Coronary artery (tissue), 2 donors: ENCODE measurements at regions not wholly inside any gene's neighbourhood (a gene's known extent, or its start where the extent isn't known, plus 50 kb on each side); places are given as distances from the start of the nearest gene placed in this dataset.

Experiments used
- DNase-seq: peaks from one replicate; pipeline ENCODE4 v3.0.0-alpha.2; 2017; ENCODE audit warnings: low spot score
- H3K27ac ChIP-seq, 2 donors: fragments of 200-600 bp; sonication (generic); one replicate each; pipeline ENCODE4 v1.5.1; 2016 to 2019
- H3K4me3 ChIP-seq: fragments of 200-600 bp; sonication (generic); 2 replicates; pipeline ENCODE4 v1.5.1; 2016; ENCODE audit warnings: mild to moderate bottlenecking, moderate library complexity
- CTCF ChIP-seq: fragments of 200-600 bp; sonication (generic); IDR thresholded peaks from one replicate; pipeline ENCODE4 v1.5.1; 2019; ENCODE audit warnings: antibody characterized with exemption

DNA sequence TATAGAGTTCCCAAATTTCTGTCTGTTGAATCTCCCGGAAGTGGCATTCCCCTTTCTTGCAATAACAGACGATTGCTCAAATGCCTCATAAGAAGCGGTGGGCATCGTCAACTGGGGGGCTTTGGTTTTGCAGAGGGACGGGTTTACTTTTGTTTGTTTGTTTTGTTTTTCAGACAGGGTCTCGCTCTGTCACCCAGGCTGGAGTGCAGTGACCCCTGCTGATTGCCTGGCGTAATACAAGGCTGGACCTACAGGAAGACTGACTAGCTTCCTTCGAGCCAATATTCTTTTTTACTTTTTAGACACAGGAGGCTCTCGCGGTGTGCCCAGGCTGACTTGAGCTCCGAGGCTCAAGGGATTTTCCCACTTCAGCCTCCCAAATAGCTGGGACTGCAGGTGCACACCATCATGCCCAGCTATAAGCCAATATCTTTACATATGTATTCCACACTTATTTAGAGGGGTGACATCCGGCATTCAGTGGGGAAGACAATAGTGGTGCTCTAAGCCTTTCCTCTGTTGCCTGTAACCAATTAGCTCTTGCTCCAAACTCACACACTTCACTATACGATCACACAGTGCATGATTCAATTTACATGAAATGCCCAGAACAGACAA, 58.1 kb downstream of the FHIP2A start:
- H3K4me3 ChIP-seq: no peak overlapping the region
- TF ChIP-seq CTCF: no peak
- no peak for DNase-seq
- H3K27ac ChIP-seq: no peak overlapping the region

GRCh38 chr10:114881417-114881816, 56.6 kb upstream of the TRUB1 start:
- no peak overlapping the region for H3K4me3 ChIP-seq
- no peak for DNase-seq
- TF ChIP-seq CTCF: no peak
- H3K27ac ChIP-seq: no peak overlapping the region

GRCh38 chr10:114881901-114882300, 56.1 kb upstream of the TRUB1 start:
- no peak for TF ChIP-seq CTCF
- Histone ChIP-seq H3K4me3 (no peak overlapping the region), H3K27ac (no peak overlapping the region)
- DNase-seq: no peak

- no peak for TF ChIP-seq CTCF
- DNase-seq: no peak
- H3K4me3 ChIP-seq: no peak overlapping the region
- H3K27ac ChIP-seq: no peak overlapping the region
Measured at GRCh38 chr10:114885443-114885842, 52.6 kb upstream of the TRUB1 start.
